Left renal pelvis (tissue), 4 donors: ENCODE measurements at regions not wholly inside any gene's neighbourhood (a gene's known extent, or its start where the extent isn't known, plus 50 kb on each side); places are given as distances from the start of the nearest gene placed in this dataset.
"Not testable (repeated sequence)": the region's sequence is repeated elsewhere in the genome, so short reads cannot be mapped to it uniquely, and the experiment has no call there.

Experiments used
- DNase-seq, 4 donors: peaks; one replicate each; pipeline ENCODE4 v3.0.0-alpha.2; 2013; ENCODE audit warnings: low read depth in 4 of 4, low spot score in 3 of 4

- no peak for DNase-seq
Measured at GRCh38 chr3:55300701-55301100, 186.4 kb downstream of the WNT5A start.

DNA sequence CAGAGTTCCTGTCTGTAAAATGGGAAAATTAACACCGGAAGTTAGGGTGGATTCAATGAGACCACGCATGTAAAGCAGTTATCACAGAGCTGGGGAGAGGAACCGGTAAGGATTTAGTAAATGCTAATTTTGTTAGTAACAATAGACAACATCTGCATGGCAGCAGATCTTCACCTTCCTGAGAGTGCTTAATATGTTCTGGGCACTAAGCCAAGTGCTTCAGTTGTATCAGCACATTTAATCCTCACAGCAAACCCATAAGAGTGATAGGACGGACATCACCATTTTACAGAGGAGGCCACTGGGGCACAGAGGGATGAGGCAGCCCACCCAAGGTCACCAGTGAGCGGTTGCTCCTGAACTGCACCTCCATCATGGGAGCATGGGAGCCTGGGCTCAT, 189.4 kb downstream of the WNT5A start:
- DNase-seq = no peak

- no peak for DNase-seq
Measured at GRCh38 chr3:55297245-55297644, 189.9 kb downstream of the WNT5A start.

DNA sequence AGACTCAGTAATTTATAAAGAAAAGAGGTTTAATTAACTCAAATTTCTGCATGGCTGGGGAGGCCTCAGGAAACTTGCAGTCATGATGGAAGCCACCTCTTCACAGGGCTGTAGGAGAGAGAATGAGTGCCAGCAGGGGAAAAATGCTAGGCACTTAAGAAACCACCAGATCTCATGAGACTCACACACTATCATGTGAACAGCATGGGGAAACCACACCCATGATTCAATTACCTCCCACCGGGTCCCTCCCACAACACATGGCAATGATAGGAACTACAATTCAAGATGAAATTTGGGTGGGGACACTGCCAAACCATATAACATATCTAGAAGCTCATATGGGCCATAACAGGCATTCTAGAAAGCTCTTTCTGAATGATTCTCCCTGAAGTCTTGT, 190.3 kb downstream of the WNT5A start:
- DNase-seq = no peak

- DNase-seq = no peak
Measured at GRCh38 chr3:55296030-55296429, 191.1 kb downstream of the WNT5A start.

DNA sequence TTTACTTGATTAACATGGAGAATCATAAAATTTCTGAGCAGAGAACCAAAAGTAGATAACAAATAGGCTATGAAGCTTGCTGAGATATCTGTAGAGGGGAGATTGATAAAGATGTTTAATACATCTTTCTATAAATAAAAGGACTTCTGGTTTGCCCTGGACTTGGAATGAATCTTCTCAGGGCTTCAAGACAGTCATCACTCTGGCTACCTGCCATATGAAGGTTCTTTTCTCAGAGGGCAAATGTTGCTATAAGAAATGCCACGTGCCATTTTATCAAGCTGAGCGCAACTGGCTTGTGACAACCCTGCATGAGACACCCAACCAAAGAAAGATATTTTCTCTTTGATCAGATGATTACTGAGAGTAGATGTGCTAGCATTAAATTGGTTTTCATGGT, 192.5 kb downstream of the WNT5A start:
- no peak for DNase-seq

DNA sequence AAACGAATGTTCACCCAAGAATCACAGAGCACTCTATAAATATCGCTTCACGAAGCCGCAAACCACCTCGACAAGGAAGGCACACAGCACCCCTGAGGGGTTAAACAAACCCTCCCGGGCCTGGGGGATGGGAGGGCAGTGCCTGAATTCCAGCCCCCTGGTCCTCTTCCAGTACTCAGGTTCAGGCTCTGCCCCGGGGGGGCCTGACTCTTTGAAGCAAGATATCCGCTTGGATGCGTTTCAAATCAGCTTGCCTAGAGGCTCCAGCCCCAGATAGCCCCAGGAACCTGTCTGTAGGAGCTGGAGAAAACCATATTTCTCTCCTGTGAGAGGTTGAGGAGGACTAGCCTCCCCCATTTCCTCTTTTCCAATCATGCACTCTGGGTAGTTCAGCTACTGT, 194.7 kb downstream of the WNT5A start:
- peak; percentile 14 to 54 (median 38) for DNase-seq

- no peak for DNase-seq
Measured at GRCh38 chr3:55288657-55289056, 198.4 kb downstream of the WNT5A start.

DNA sequence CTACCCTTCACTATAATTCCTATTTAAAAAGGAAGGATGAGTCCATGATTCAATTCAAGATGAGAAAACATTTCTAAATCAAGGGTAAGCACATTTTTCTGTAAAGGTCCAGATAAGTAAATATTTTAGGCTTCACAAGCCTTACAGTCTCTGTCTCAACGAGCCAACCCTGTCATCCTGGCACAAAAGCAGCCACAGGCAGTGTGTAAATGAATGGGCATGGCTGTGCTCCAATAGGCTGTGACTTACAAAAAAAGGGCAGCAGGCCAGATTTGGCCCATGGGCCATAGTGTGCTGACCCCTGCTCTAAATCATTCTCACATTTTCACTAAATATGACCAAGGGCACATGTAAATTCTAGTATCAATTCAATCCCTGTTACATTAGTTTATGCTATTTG, 200.4 kb downstream of the WNT5A start:
- DNase-seq = no peak

GRCh38 chr3:55285156-55285555, 201.9 kb downstream of the WNT5A start:
- DNase-seq = no peak

DNA sequence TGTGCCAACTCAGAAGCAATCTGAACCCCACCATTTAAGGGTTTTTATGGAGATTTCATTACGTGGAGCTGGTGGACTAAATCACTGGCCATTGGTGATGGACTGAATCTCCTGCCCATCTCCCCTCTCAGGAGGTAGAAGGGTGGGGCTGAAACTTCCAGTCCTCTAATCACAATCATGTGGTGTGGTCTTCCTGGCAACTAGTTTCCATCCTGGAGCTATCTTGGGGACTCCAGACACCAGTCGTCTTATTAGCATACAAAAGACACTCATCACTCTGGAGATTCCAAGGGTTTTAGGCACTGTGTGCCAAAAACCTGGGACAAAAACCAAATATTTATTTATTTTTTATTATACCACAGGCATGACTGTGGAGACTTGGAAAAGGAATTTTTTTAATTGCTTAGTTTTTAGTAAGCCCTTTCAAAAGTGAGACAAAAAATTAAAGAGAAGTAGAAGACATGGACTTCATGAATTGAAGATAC, 203.6 kb downstream of the WNT5A start:
- DNase-seq = no peak

DNA sequence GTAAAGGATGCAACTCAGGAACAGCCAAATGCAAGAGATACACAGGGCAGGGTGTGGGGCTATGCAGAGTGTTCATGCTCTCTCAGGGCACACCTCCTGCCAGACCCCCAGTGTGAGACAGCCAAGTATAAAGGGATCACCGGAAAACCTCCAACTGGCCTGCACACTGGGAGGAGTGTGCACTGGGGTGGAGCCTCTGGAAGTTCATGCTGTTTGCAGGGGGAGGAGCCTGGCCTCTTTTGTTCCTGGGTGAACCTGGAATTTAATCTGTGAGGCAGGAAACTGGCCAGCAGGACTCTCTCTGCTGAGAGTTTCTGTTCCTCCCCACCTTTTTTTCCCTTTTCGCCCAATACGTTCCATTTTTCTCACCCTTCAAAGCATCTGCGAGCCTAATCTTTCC, 204.1 kb downstream of the WNT5A start:
- DNase-seq = no peak

- no peak for DNase-seq
Measured at GRCh38 chr3:55272031-55272645, 215.0 kb downstream of the WNT5A start.

GRCh38 chr3:55271549-55271948, 215.6 kb downstream of the WNT5A start:
- no peak for DNase-seq

- DNase-seq = no peak
Measured at GRCh38 chr3:55270976-55271375, 216.1 kb downstream of the WNT5A start.

DNA sequence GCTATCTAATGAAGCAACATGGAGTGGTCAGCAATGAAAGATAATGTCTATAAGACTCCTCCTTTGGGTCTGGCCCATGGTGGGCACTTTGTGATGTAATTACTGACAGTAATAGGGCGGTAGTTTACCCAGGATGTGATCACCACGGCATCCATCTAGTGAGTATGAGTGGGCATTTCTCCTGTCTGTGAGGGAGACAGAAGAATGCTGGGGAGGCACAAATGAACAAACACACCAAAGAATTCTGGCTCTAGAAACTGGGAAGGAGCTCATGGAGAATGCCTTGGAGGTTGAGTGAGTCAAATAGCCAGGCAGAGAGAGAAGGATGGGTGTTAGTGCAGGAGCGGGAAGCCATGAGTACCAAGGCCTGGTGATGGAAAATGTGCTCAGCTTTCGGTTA, 217.5 kb downstream of the WNT5A start:
- no peak for DNase-seq

GRCh38 chr3:55269096-55269495, 218.0 kb downstream of the WNT5A start:
- DNase-seq = no peak

DNA sequence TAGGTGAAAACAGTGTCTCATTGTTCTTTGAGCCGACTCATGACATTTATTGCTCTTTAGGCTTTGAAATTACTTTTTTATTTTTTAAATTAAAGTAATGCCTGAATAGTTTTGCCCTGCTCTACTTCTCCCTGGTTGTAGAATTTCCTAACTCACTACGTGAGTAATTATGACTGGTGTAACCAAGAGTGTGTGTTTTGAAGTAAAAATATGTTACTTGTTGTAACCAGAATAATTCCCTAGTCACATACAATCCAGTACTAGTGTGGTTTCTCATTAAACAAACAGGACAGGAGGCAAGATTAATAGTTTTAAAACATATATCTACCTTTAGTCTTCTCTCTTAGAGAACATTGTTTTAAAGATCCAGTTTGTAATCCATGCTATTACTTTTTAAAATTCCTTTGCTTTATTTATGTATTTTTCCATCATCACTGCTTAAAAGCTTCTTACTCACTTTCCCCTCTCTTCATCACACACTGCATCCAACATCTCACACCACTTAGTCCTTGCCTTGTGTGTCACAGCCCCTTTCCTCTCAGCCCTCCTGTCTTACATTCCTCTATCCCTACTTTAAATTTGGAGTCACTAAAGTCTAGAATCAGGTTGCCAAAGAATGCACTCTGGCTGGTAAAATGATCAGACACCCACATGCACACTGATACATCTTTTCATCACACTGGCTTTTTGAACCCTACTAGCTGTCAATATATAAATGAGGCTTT, 219.7 kb downstream of the WNT5A start:
- no peak for DNase-seq

GRCh38 chr3:55264919-55265318, 222.2 kb downstream of the WNT5A start:
- no peak for DNase-seq

DNA sequence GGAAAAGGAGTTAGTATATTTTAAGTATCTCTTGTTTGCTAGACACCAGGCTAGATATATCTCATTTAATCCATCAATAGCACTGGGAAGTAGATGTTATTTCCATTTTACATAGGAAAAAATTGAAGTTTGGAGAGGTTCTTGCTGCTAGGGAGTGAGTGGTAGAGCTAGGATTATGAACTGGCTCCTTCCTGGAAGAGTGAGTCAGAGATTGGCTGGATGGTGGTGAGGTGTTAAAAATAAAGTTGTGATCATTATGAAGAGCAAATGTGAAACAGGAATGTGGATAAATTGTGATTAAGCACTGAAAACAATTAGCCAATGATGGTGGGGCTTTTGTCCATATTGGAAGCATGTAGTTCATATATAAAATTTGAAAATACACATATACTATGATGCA, 234.2 kb downstream of the WNT5A start:
- DNase-seq = no peak

DNA sequence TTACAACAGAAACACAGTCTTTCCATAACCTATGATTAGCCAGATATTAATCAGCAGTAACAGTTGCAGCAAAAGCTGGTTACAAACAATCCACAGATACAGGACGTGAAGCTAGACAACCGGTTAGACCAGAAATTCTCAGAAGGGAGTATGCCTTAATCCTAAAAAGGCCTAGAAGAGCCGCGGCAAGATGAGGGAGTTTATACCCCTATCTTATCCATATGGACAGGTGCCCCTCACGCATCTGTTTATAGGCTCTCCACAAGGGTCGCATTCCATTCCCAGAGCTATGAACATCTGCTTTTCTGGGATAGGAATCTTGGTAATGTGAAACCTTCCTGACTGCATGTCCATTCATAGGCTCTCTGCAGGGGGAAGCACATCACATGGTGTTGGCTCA, 237.9 kb downstream of the WNT5A start:
- not testable (repeated sequence) for DNase-seq

- DNase-seq = no peak
Measured at GRCh38 chr3:55247666-55248065, 239.4 kb downstream of the WNT5A start.

DNA sequence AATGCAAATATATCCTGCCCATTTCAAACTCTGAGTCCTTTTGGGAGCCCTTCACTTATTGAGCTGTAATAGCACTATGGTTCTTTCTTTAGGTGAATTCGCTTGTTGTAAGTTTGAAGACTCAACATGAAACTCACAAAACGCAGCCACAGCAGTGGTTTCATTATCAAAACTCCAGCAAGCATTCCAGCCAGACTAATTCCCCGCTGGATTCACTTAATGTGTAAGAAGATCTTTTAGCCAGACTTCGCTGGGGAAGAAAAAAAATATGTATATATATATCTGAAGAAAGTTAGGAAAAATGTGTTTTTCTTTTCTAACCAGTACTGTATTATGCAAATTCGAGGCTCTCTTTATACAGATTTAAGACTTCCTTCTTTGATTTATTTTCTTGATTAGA, 241.1 kb downstream of the WNT5A start:
- DNase-seq = no peak
